ENCODE measurements at regions not wholly inside any gene's neighbourhood (a gene's known extent, or its start where the extent isn't known, plus 50 kb on each side); places are given as distances from the start of the nearest gene placed in this dataset.
"Not testable (repeated sequence)": the region's sequence is repeated elsewhere in the genome, so short reads cannot be mapped to it uniquely, and the experiment has no call there.

GRCh38 chr4:72864898-72865297, 204.6 kb downstream of the COX18 start:
- no peak for DNase-seq

GRCh38 chr4:72864277-72864676, 205.2 kb downstream of the COX18 start:
- DNase-seq: not testable (repeated sequence)

- no peak for DNase-seq
These were observed 208.8 kb downstream of the COX18 start for GRCh38 chr4:72860766-72861165.

- DNase-seq: no peak
These were observed 211.2 kb downstream of the COX18 start for GRCh38 chr4:72858328-72858727.

- DNase-seq: no peak
These were observed 211.7 kb downstream of the COX18 start for GRCh38 chr4:72857787-72858186.

- no peak for DNase-seq
These were observed 212.3 kb downstream of the COX18 start for GRCh38 chr4:72857216-72857615.

- DNase-seq: no peak
These were observed 223.0 kb downstream of the COX18 start for GRCh38 chr4:72846280-72847111.

GRCh38 chr4:72843466-72843865, 226.1 kb downstream of the COX18 start:
- no peak for DNase-seq

- no peak for DNase-seq
These were observed 227.2 kb downstream of the COX18 start for GRCh38 chr4:72842323-72842722.

- not testable (repeated sequence) for DNase-seq
These were observed 229.3 kb downstream of the COX18 start for GRCh38 chr4:72840166-72840565.

- no peak for DNase-seq
These were observed 240.7 kb downstream of the COX18 start for GRCh38 chr4:72828864-72829263.

- no peak for DNase-seq
These were observed 241.5 kb downstream of the COX18 start for GRCh38 chr4:72827968-72828367.

GRCh38 chr4:72820107-72820506, 249.4 kb downstream of the COX18 start:
- no peak for DNase-seq

GRCh38 chr4:72817012-72817411, 248.0 kb upstream of the ADAMTS3 start:
- no peak for DNase-seq

GRCh38 chr4:72814241-72814640, 245.2 kb upstream of the ADAMTS3 start:
- no peak for DNase-seq

- no peak for DNase-seq
These were observed 240.2 kb upstream of the ADAMTS3 start for GRCh38 chr4:72809208-72809607.

- no peak for DNase-seq
These were observed 236.3 kb upstream of the ADAMTS3 start for GRCh38 chr4:72805284-72805683.

GRCh38 chr4:72797486-72797885, 228.5 kb upstream of the ADAMTS3 start:
- DNase-seq: no peak

GRCh38 chr4:72791054-72791453, 222.0 kb upstream of the ADAMTS3 start:
- no peak for DNase-seq

- DNase-seq: no peak
These were observed 217.5 kb upstream of the ADAMTS3 start for GRCh38 chr4:72786401-72786990.

GRCh38 chr4:72779241-72779640, 210.2 kb upstream of the ADAMTS3 start:
- no peak for DNase-seq

- no peak for DNase-seq
These were observed 208.4 kb upstream of the ADAMTS3 start for GRCh38 chr4:72777436-72777835.

GRCh38 chr4:72770708-72771107, 201.7 kb upstream of the ADAMTS3 start:
- no peak for DNase-seq

GRCh38 chr4:72768364-72768763, 199.3 kb upstream of the ADAMTS3 start:
- DNase-seq: no peak

All from CD4-positive, alpha-beta T cell treated with Interleukin-17A for 4 hours (primary cell).